Activated naive CD4-positive, alpha-beta T cell treated with anti-CD3 and anti-CD28 coated beads, Interleukin-2, amount 50 U/mL, for 72 hours (primary cell): ENCODE measurements at regions not wholly inside any gene's neighbourhood (a gene's known extent, or its start where the extent isn't known, plus 50 kb on each side); places are given as distances from the start of the nearest gene placed in this dataset.

Experiments
- ATAC-seq, 2 donors: fragments of 150-1000 bp; cut with Tn5 transposase; 2 replicates each; pipeline ENCODE4 v1.10.0; 2021; ENCODE audit warnings: mild to moderate bottlenecking in 2 of 2, moderate library complexity in 2 of 2
- DNase-seq, 2 donors: peaks; one replicate each; pipeline ENCODE4 v3.0.0; 2021 to 2022; ENCODE audit warnings: low spot score in 2 of 2
- H3K27ac Mint-ChIP-seq, 2 donors: one replicate each; pipeline ENCODE4 v1.8.0; 2022; ENCODE audit warnings: mild to moderate bottlenecking in 2 of 2, mixed read lengths in 2 of 2
- H3K36me3 Mint-ChIP-seq, 2 donors: one replicate each; pipeline ENCODE4 v1.8.0; 2022; ENCODE audit warnings: mixed read lengths in 2 of 2
- H3K9me3 Mint-ChIP-seq, 2 donors: one replicate each; pipeline ENCODE4 v1.8.0; 2022; ENCODE audit warnings: mixed read lengths in 2 of 2

DNA sequence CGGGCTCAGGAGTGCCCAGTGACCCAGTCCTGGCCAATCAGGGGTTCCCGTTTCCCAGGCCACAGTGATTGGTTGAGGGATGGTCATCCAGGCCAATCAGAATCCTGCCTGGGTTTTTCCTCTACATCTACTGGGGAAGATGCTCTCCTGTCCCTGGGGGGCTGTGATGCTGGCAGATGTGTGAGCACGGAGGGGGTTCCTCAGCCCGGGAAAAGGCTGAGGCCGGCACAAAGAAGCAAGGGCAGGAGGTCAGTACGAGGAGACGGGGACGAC is 171.2 kb downstream of the CTTN start:
- H3K27ac Mint-ChIP-seq = no peak overlapping the region
- no peaks in the 10 kb centered on the region for H3K36me3 Mint-ChIP-seq
- no peak for ATAC-seq
- H3K9me3 Mint-ChIP-seq = no peaks in the 10 kb centered on the region
- no peak for DNase-seq

DNA sequence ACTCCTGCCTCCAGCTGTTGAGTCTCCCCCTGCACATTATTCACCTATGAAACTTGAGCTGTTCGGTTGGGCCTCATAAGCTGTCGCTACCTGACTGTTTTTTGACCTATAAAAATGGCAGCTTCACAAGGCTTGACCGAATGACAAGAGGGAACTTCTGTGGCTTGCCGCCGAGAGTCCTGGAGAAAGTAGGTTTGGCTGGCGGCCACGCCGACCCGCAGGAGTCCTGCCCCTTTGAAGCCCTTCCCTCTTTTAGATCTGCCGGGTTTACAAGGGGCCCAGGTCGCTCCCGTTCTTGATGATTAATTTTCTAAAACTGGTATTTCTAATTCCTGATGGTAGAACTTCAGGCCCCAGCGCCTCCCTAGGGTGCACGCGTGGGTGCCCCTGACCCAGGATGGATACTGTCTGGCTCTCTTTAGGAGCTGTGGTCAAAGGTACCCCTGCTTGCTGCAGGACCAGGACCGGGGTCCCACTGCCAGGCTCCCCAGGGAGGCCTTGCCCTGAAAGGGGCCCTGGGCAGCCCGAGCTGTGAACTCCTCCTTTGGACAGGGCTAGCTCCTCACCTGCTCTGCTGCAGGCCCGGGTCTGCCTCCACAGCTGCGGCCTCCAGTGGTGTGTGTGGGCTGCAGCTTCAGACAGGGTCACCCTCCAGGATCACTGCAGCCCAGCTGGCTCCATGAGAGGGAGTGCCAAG is 171.8 kb downstream of the CTTN start:
- Mint-ChIP-seq H3K9me3 (no peaks in the 10 kb centered on the region), H3K27ac (no peak overlapping the region), H3K36me3 (no peaks in the 10 kb centered on the region)
- ATAC-seq (no peak), DNase-seq (no peak)

DNA sequence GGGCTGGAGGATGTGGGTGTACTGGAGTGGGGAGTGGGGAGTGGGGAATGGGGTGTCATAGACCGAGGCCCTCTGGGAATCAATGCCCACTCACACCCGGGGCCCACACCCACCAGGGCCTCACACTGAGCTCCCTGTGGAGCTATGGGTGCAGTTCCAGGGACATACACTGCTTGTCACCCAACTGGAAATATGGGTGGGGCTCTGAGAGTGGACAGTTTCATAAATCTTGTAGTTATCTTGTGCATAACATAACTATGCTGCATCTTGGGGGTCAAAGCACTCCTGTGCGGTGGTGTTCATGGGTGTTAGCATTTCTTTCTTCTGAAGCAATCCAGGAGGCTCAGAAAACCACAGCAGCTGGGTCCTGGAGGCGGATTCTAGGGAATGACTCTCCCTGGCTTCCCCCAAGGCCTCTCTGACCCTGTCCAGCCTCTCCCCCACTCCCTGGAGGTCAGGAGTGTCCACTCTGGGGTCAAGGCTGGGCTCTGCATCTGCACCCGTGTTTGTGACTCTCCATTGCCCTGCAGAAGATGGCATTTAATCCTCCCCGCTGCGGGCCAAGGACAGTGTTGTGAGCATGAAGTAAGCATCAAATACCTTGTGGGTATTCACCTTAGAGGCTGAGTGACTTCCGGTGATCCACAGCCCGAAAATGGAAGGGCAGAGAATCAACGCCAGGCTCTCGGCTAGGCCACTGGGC is 172.5 kb downstream of the CTTN start:
- Mint-ChIP-seq H3K36me3 (no peaks in the 10 kb centered on the region), H3K27ac (no peak overlapping the region), H3K9me3 (no peaks in the 10 kb centered on the region)
- ATAC-seq (no peak), DNase-seq (no peak)

DNA sequence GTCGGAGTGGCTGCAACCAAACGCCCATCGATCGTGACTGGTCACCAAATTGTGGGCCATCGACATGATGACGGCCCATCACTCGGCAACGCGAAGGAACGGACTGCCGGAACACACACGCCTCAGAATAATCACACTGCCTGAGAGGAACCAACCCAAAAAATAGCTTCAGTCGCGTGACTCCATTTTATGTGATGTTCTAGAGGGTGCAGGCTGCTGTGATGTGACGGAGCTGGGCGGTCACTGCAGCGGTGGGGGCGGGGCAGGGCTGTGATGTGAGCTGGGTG is 174.6 kb downstream of the CTTN start:
- ATAC-seq (no peak), DNase-seq (no peak)
- no peaks in the 10 kb centered on the region for H3K36me3 Mint-ChIP-seq
- H3K27ac Mint-ChIP-seq = no peak overlapping the region
- H3K9me3 Mint-ChIP-seq = no peaks in the 10 kb centered on the region

DNA sequence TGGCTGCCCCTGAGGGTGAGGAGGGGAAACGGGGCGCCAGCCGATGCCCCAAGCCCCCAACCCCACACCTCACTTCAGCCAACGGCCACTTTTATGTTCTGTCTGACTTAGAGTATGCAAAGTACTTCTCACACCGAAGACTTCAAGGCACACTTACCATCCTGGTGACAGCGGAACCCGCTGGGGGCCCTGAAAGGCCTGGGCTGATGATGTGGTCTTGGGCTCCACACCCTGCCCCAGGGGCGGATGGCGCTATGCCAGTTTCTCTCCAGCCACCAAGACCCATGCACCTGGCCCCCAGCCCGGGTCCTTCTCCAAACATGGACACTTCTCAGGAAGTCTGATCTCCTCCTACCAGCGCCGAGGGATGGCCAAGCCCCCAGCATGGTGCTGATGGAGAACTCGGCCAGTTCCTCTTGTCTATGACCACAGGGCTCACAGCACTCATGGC is 175.4 kb downstream of the CTTN start:
- H3K9me3 Mint-ChIP-seq = no peaks in the 10 kb centered on the region
- no peak overlapping the region for H3K27ac Mint-ChIP-seq
- DNase-seq (no peak), ATAC-seq (no peak)
- H3K36me3 Mint-ChIP-seq = no peaks in the 10 kb centered on the region

DNA sequence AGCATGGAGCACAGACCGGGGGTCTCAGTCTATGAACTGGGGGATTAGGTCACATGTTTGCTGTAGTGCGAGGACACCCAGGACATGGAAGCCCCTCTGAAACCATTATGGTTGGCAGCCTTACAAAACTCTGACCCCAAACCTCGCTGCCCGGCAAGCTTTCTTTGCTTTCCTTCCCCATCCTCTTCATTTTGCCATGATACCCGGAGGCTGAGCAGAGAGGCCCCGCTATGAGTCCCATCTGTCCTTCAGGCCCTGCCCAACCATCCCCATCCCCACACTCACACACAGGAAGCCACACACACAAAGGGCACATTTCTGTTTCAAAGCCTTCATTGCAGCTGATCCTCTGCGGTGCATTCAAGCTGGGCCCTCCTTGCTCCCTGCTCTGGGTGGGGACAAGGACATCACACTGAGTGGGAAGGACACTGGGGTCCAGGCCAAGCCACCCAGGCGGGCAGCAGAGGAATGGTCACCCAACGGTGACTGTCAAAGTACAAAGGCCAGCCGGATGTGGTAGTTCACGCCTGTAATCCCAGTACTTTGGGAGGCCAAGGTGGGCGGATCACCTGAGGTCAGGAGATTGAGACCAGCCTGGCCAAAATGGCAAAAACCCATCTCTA is 176.5 kb downstream of the CTTN start:
- no peak for DNase-seq
- H3K9me3 Mint-ChIP-seq = no peaks in the 10 kb centered on the region
- H3K36me3 Mint-ChIP-seq = no peaks in the 10 kb centered on the region
- ATAC-seq = no peak
- H3K27ac Mint-ChIP-seq = no peak overlapping the region

DNA sequence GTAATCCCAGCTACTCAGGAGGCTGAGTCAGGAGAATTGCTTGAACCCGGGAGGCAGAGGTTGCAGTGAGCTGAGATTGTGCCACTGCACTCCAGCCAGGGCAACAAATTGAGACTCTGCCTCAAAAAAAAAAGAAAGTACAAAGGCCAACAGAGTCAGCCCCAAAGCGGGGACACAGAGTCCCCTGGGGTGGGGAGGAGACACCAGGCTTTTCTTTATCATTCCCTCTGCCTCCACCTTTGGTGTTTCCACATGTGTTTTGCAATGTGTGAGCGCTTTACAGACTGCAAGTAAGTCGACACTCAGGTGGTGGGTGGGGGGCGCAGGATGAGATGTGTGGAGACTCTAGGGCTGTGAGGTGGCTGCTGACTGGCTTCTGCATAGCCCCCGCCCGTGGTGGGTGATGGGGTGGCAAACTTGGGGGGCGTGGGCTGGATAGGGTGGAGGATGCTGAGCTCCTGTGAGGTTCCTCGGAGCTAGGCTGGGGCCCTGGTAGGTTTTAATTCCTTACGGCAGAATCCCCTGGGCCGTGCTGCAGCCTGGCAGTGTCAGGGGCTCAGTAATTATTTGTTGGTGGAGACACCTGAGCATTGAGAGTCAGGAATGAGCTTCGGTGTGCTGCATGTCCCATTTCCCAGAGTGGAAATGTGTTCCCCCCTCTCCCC is 177.2 kb downstream of the CTTN start:
- no peaks in the 10 kb centered on the region for H3K9me3 Mint-ChIP-seq
- DNase-seq = no peak
- no peak overlapping the region for H3K27ac Mint-ChIP-seq
- H3K36me3 Mint-ChIP-seq = no peaks in the 10 kb centered on the region
- ATAC-seq = no peak

DNA sequence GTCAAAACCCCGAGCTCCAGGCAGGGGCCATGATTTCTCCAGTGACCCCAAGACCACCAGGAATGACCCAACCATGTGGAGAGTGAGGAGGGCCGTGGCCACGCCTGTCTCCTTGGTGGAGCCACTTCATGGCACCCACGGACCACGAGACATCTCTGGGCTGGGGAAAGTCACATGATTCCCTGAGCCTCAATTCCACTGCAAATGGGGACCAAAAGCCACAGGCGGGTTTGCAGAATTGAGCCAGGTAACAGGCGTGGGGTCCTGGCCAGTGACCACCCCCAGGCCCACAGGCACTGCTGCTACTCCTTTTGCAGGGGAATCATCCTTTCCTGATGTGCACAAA is 178.9 kb downstream of the CTTN start:
- no peak overlapping the region for H3K27ac Mint-ChIP-seq
- H3K9me3 Mint-ChIP-seq = no peaks in the 10 kb centered on the region
- no peak for ATAC-seq

DNA sequence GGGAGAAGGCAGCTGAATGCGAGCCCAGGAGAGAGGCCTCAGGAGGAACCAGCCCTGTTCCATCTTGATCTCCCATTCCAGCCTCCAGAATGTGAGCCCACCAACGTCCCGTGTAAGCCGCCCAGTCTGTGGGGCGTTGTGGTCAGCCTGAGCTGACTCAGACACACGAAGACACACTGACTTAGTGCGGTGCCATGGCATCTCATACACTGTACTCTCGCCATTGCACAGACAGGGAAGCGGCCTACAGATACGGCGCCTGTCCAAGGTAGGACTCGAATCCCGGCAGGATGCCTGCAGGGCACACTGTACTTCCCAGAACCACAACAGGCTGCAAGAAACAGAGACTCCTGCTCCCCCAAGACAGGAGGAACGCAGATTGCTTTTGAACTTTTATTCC is 179.6 kb downstream of the CTTN start:
- no peak overlapping the region for H3K27ac Mint-ChIP-seq
- no peak for ATAC-seq
- no peaks in the 10 kb centered on the region for H3K9me3 Mint-ChIP-seq
- H3K36me3 Mint-ChIP-seq = no peaks in the 10 kb centered on the region
- no peak for DNase-seq

More for the DNA sequence above, 178.9 kb downstream of the CTTN start:
- DNase-seq = no peak
- no peaks in the 10 kb centered on the region for H3K36me3 Mint-ChIP-seq

DNA sequence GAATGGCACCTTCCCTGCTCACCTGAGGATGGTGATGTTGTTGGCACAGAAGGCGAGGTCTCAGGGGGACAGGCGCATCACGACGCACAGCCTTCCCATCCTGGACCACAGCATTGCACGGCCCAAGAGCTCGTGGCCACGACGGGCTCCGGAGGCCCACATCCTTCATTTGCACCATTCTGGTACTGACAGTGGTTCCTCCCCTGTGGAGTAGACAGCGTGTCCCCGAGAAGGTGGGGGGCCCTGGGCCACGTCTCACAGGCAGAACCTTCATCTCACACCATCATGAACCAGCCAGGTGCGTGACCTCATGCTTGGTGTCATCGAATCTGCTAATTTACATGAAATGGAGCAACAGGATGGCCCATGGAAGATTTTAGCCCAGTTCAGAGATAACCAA is 180.0 kb downstream of the CTTN start:
- ATAC-seq (no peak), DNase-seq (no peak)
- H3K27ac Mint-ChIP-seq = no peak overlapping the region
- H3K36me3 Mint-ChIP-seq = no peaks in the 10 kb centered on the region
- no peaks in the 10 kb centered on the region for H3K9me3 Mint-ChIP-seq

DNA sequence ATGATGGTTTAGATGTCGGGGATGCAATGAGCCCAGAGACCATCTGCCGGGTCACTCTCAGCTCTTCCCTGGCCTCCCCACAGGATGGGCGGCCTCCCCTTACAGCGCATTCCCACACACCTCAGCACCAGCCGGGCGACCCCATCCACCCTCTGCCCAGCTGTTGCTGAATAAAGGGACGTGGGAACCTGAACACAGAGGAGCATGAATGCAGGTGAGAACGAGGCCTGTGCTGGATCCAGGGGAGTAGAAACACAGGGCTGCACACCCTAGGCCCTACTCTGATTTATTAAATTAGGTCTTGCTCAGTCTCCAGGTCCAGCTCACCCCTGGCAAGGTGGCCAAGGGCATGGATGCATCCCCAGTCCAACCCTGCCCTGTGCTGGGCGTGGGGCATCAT is 180.5 kb downstream of the CTTN start:
- Mint-ChIP-seq H3K27ac (no peak overlapping the region), H3K36me3 (no peaks in the 10 kb centered on the region), H3K9me3 (no peaks in the 10 kb centered on the region)
- ATAC-seq (no peak), DNase-seq (no peak)

DNA sequence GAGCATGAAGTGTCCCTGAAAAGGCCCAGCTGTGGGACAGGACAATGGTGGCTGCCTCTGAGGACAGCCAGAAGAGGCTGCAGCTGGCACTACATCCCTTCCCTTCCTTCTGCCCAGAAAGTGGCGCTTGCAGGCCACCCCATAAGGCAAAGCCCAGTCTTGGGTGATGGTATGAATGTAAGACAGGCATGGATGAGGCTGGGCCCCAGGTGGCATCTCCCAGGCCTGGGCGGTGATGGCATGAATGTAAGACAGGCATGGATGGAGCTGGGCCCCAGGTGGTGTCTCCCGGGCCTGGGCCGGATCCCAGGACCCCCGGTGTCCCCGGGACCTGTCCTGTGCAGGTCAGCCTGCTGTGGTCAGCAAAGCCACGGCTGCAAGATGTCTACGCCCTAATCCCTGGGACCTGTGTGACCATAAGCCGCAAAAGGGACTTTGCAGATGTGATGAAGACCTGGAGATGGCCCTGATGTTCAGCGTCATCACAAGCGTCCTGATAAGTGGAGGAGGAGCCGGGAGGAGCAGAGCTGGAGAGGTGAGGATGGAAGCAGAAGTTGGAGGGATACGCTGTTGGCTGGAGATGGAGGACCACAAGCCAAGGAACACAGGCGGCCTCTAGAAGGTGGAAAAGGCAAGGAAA is 181.1 kb downstream of the CTTN start:
- Mint-ChIP-seq H3K36me3 (no peaks in the 10 kb centered on the region), H3K9me3 (no peaks in the 10 kb centered on the region), H3K27ac (peak overlapping the region in 1 of 2 donors; percentile 77)
- DNase-seq (no peak), ATAC-seq (no peak)

DNA sequence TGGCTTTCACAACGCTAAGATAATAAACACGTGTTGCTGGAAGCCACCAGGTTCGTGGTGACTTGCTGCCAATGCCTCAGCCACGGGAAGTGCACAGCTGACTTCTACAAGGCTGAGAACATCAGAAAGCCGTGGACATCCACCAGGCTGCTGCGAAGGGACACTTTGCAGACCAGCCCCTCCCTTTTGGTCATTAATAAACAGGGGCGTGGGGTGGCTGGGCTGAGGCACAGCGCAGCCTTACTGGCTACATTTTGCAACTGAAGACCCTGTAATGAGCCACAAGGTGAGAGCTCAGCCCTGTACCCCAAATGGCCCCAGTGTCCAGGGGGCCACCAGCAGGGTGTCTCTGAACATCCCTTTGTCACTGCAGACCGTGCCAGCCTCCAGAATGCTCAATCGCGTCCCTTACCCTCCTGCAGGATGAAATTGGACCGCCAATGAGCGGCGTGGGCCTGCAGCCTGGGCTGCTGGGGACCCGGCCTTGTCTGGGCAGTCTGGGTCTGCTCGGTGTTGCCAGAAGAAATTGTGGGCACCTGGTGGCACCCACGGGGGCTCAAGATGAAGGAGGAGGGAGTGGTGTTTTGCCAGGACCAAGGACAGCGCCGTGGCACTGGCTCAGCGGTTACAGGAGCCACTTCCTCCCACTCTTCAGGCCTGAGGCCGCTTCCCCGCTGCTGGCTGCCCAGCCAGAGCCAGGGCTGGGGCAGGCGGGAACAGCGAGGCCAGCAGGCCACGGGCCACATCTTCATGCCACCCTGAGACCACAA is 181.9 kb downstream of the CTTN start:
- no peak overlapping the region for H3K27ac Mint-ChIP-seq
- ATAC-seq (no peak), DNase-seq (no peak)
- no peaks in the 10 kb centered on the region for H3K9me3 Mint-ChIP-seq
- no peaks in the 10 kb centered on the region for H3K36me3 Mint-ChIP-seq

DNA sequence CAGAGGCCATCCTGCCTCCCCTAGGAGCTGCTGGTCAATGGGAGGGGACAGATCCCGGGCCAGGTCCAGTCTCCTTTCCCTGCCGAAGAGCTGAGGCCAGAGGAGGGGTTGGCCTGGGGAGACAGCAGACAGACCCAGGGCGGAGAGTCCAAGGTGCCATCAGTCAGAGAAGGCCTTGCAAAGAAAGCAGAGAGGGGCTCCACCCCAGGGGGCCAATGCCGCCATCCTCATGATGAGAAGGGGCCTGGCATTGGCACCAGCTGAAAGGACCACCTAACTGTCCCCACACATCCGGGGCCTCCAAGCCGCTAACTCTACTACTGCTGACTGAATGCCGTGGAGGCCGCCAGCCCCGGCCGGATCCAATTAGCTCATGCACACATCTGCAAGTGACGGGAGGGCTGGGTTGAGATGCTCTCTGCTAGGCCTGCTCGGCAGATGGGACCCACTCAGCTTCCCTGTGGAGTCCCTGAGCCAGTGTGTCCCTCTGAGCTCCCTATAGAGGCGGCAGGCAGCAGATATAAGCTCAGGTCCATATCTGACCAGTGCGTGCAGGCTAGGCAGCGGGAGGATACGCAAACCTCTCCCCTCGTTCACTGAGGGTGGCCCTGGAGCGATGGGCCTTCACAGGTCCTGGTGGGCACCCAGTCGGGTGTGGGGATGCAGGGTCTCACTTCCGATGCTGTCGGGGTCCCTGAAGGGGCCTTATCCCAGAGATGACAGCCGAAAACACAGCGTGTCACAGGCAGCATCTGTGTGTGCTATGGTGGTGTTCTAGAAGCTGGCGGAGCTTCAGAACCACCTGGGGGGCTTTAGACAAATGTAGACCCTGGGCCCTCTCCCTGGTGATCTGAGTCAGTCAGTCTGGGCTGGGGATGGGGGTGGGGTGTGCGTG is 183.9 kb downstream of the CTTN start:
- H3K36me3 Mint-ChIP-seq = no peaks in the 10 kb centered on the region
- H3K27ac Mint-ChIP-seq = no peak overlapping the region
- DNase-seq (no peak), ATAC-seq (no peak)
- H3K9me3 Mint-ChIP-seq = no peaks in the 10 kb centered on the region

DNA sequence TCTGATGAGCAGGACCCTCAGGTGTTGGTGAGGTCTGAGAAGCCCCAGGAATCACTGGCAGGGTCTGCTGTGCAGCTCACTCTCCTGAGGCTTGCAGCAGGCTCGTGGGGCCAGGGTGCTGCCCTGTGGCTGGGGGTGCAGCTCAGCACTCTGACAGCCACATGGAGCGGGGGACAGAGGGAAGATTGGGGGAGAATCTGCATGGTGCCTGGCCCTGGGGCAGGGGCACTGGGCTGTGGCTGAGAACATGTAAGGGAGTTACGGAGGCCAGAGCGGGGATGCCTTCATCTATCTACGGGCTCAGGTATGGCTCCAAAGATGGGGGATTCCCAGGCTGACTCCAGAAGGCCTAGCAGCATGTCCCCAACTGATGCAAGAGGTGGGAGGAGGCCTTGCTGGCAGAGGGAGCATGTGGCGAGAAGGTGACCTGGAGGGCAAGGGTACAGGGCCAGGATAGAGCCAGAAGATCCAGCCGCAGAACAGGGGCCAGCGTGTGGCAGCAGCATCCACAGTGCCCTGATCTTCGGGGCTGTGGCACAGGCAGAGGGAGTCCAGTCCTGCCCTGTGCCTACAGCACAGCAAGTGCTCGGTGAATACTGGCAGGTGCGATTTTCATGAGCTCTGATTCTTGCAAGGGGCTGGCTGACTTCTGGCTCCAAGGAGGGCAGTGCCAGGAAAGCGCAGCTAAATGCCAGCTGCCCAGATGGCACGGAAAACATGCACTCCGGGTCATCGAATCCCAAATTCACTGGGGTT is 184.7 kb downstream of the CTTN start:
- H3K27ac Mint-ChIP-seq = no peak overlapping the region
- ATAC-seq (no peak), DNase-seq (no peak)
- H3K36me3 Mint-ChIP-seq = no peaks in the 10 kb centered on the region
- H3K9me3 Mint-ChIP-seq = no peaks in the 10 kb centered on the region
